ENCODE measurements at regions not wholly inside any gene's neighbourhood (a gene's known extent, or its start where the extent isn't known, plus 50 kb on each side); places are given as distances from the start of the nearest gene placed in this dataset.

DNA sequence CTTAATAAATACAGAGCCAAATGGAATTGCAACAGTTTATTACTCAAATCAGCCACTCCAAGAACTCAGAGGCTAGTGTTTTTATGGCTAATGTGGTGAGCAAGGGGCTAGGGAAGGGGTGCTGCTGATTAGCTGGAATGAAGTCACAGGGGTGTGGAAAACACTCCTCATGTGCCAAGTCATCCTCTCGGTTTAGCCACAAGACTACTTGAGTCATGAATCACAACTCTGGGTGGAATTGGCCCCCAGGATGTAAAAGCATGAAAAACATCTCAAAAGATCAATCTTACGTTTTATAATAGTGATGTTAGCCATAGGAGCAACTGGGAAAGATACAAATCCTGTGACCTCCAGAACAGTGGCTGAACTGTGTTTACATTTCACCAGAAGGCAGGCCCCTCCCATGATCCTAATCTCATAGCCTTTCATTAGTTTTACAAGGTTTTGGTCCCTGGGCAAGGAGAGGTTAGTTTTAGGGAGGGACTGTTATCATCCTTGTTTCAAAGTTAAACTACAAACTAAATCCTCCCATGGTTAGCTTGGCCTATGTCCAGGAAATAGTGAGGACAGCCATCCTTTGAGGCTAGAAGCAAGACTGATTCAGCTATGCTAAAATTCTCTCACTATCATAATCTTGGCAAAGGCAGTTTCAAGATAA is 2020.1 kb upstream of the PCDH20 start:
- DNase-seq (ENCODE audit: low read depth): no peak

DNA sequence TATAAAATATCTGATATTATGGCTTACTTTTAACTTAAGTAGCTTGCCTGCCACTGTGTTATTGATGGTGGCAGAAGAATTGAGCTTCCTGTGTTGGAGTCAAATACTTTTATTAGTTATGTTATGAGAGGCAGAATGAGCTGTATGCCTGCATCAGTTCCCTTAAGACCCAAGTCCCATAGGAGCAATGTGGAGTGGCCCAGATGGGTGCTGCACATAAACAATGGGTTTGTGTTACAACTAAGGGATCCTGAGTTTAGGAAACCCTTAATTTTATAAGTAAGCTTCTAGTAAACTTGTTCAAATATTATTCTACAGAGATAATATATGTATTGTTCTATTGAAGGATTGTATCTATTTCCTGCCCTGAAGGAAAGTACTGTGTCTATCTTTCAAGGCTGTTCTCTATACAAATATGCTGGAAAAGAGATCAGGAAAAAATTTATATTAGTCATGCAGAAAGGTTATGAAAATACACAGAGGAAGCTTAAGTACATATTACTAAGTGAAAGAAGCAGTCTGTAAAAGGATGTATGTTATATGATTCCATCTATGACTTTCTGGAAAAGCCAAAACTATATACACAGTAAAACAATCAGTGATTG is 2018.0 kb upstream of the PCDH20 start:
- DNase-seq (ENCODE audit: low read depth): no peak

DNA sequence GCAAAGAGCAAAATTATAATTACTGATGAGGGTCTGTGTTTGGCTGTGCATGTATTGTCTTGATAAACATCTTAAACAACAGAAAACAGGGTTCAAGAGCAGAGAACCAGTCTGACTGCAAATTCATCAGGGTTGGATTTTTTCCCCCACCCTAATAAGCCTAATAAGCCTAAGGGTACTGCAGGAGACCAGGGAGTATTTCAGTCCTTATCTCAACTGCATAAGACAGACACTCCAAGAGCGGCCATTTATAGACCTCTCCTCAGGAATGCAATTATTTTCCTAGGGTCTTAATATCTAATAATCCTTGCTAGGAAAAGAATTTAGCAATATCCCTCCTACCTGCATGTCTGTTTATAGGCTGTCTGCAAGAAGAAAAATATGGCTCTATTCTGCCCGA is 2011.5 kb upstream of the PCDH20 start:
- DNase-seq (ENCODE audit: low read depth): no peak

DNA sequence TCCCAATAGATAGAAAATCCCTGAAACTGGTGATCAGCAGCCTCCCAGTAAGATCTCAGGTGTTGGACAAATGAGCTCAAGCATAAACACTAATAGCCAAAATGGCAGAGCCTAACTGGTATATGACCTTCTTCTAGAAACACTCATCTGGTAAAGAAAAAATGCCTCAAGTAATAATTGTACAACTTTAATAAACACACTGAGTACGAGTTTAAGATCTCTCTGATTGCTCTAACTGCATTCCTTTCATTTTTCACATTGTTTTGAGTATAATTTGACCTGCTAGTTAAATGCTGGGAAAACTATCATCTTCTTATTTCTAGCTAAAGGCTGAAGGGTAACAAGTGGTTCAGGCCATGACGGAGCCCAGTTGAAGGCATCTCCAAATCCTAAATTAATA is 2009.5 kb upstream of the PCDH20 start:
- DNase-seq (ENCODE audit: low read depth): no peak

DNA sequence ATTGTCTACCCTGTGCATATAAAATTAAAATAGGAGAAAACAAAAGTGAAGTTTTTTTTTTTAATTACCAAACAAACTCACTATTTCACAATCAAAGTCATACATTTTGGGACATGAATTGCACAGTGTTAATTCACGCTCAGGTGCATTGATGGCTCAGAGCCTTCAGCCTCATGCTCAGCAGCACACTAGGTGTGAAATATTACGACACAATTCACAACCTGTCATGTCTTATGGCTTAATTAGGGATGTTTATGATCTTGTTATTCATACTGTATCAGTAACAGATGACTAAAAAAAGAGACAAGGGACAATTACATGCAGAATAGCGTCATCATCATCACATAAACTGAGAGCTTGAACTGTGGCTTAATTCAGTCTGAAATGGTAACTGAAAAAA is 2005.5 kb upstream of the PCDH20 start:
- no peak for DNase-seq (ENCODE audit: low read depth)

- no peak for DNase-seq (ENCODE audit: low read depth)
These were observed 2005.0 kb upstream of the PCDH20 start for GRCh38 chr13:63420685-63421084.

DNA sequence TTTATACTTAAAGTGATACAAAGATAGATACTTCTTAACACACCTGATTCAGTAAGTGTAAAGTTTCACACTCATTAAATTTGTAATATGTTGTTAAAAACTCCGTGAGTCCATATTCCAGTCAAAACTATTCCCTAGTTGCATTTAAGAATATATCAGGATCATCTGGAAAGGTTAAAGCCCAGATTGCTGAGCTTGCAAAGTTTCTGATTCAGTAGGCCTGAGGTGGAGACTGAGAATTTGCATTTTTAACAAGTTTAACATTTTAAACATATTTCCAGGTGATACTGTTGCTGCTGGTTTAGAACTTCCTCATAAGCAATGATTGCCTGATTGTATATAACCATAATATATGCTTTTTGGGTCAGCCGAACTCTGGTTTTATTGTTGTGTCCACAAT is 1998.6 kb upstream of the PCDH20 start:
- no peak for DNase-seq (ENCODE audit: low read depth)

GRCh38 chr13:63409791-63410351 is 1994.2 kb upstream of the PCDH20 start:
- DNase-seq (ENCODE audit: low read depth): no peak

DNA sequence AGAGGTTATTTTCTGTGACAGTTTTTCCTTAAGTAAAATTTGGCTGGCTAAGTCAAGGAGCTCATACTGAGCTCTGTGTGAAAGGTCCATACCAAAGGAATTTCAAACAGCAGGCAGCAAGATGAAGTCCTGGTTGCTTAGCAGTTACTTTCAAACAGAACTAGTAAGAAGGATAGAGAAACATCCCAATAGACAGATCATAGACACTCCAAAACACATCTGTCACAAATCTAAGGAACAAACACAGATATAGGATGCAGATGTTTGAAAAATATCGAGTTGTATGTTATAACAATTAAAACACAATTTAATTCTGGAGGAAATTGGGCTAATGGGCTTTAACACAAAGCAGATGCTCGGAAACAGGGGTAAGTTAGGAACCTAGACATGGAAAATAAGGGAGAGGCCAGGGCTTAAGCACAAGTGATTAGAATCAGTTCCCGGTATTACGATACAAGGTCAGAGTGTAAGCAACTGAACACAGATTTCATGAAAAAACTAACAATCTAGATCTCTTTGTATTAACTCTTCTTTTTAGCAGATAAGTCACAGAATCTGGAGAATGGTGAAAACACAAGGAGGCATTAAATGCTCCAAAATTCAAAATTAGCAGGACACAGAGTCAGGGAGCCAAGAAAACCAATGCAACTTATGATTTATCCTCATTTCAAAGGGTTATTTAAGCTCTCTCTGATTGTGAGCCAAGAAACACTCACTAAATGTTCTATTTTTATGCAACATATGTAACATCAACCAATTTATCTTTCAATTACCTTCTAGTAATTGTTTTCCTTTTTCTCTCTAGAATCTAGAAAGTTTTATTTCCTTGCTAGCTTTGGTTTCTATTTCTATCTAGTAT is 1992.9 kb upstream of the PCDH20 start:
- DNase-seq (ENCODE audit: low read depth): no peak

DNA sequence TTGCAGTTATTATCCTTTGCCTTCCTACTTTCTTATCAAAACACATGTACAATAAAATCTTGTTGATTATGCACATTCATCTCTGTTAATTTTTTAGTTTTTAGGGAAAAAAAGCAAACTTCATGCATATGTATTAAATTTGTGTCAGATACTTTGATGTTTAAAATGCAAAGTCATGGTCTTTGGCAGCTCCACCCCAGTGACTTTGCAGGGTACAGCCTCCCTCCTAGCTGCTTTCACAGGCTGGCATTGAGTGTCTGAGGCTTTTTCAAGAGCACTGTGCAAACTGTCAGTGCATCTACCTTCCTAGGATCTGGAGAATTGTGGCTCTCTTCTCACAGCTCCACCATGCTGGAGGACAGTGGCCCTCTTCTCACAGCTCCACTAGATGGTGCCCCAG is 1988.1 kb upstream of the PCDH20 start:
- no peak for DNase-seq (ENCODE audit: low read depth)

- DNase-seq (ENCODE audit: low read depth): no peak
These were observed 1981.1 kb upstream of the PCDH20 start for GRCh38 chr13:63396746-63397145.

GRCh38 chr13:63393112-63393511 is 1977.5 kb upstream of the PCDH20 start:
- DNase-seq (ENCODE audit: low read depth): no peak

DNA sequence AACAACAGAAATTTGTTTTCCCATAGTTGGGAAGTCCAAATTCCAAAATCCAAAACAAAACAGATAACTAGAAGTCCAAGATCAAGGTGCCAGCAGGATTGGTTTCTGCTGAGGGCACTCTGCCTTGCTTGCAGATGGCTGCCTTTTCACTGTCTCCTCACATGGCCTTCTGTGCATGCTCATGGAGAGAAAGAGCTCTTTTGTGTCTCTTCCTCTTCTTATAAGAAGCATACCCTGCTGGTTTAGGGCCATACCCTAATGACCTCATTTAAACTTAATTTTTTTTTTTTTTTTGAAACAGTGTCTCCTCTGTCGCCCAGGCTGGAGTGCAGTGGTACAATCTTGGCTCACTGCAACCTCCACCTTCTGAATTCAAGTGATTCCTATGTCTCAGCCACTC is 1974.1 kb upstream of the PCDH20 start:
- no peak for DNase-seq (ENCODE audit: low read depth)

- DNase-seq (ENCODE audit: low read depth): no peak
These were observed 1965.6 kb upstream of the PCDH20 start for GRCh38 chr13:63381078-63381859.

DNA sequence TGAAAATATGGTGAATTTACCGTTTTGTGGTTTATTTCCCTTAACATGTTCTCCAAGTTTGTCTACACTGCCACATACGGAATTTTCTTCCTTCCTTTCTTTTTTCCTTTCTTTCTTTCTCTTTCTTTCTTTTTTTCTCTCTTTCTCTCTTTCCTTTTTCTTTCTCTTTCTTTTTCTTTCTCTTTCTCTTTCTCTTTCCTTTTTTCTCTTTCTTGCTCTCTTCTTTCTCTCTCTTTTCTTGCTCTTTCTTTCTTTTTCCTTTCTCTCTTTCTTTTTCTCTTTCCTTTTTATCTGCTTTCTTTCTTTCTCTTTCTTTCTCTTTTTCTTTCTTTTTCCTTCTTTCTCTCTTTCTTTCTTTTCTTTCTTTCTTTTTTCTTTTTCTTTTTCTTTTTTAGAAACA is 1962.3 kb upstream of the PCDH20 start:
- no peak for DNase-seq (ENCODE audit: low read depth)

GRCh38 chr13:63370101-63370500 is 1954.5 kb upstream of the PCDH20 start:
- no peak for DNase-seq (ENCODE audit: low read depth)

DNA sequence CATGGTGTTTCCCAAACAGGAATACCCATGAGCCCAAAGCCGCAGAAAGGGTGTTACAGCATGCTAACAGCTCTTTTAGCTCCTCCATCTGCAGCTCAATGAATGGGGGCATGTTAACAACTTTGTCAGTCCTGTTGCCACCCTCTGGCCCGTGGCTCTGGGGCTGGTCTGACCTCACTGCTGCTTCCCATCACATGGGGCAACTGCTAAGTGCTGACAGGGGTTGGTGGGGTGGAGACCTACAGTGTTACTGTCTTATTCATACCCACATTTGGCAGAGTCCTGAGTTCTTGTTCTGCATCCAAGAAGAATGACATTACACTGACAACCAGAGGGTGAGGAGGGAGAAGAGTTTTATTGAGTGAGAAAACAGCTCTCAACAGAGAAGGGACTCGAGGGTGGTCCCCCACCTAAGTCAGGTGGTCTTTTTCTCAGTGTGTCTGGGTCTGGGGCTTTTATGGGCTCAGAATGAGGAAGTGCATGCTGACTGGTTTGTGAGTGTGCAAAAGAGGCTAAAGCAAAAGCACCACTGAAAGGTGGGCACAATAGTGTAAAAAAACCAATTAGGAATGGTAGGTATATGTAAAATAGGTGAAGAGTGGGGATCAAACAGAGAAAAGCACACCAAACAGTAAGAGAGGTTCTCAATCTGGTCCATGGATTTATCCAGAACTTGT is 1952.0 kb upstream of the PCDH20 start:
- DNase-seq (ENCODE audit: low read depth): no peak

- DNase-seq (ENCODE audit: low read depth): no peak
These were observed 1948.5 kb upstream of the PCDH20 start for GRCh38 chr13:63364159-63364558.

GRCh38 chr13:63351533-63351932 is 1935.9 kb upstream of the PCDH20 start:
- DNase-seq (ENCODE audit: low read depth): no peak

- no peak for DNase-seq (ENCODE audit: low read depth)
These were observed 1935.4 kb upstream of the PCDH20 start for GRCh38 chr13:63351081-63351480.

DNA sequence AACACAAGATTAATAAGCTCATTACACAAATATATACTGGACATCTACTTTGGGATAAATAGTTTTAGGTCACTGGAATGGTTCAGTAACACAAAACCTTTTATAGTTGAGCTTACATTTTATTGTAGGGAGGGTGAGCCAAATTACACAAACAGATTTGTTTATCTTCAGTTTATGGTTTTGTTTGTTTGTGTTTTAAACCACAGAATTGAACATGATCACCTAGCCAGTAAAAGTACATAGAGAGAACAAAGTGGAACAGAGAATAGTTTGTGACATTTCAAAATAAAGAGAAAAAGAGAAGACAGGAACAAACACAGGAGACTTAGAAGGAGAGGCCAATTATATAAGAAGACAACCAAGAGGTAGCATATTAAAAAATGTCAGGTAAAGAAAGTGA is 1930.2 kb upstream of the PCDH20 start:
- DNase-seq (ENCODE audit: low read depth): no peak

Data from Daoy (cell line).